K562 (cell line): ENCODE measurements at regions not wholly inside any gene's neighbourhood (a gene's known extent, or its start where the extent isn't known, plus 50 kb on each side); places are given as distances from the start of the nearest gene placed in this dataset.

Source experiments
- ATAC-seq: fragments of 200-7000 bp; cut with Tn5 transposase; 3 replicates; pipeline ENCODE4 v1.9.1; 2020; ENCODE audit warnings: moderate library complexity
- BruUV-seq: library from RNA; stranded (reverse); fragments of 400-500 nt; replicated peaks from 2 replicates; lab custom pipeline; 2021; lab: Mats Ljungman, UMichigan
- CTCF ChIA-PET: fragments of 300-600 bp; formaldehyde crosslinking; extraction: SDS; loops from one replicate; lab custom pipeline; 2021; ENCODE audit warnings: low intra/inter-chr PET ratio; lab: Yijun Ruan, JAX
- POLR2A ChIA-PET: fragments of 300-600, 350-650 bp; sonication (Branson Sonifier 250); formaldehyde crosslinking; extraction: SDS; loops from one replicate; lab custom pipeline; 2021; ENCODE audit warnings: antibody characterized with exemption, inconsistent platforms; lab: Yijun Ruan, JAX
- DNase-seq, 4 experiments: peaks; one replicate each; pipeline versions ENCODE4 v3.0.0 to v3.0.0-alpha.2; 2011 to 2018; ENCODE audit warnings: low spot score in 3 of 4, mixed read lengths in 3 of 4; ENCODE audit errors: extremely low read depth in 1 of 4
- FAIRE-seq: peaks from 2 replicates; lab custom pipeline; 2011; peaks lifted over from hg19 to GRCh38; lab: Jason Lieb, UNC
- H2AFZ ChIP-seq: 2 replicates; pipeline ENCODE4 v1.6.0; 2011; ENCODE audit warnings: low read depth, low read length, control low read depth, inconsistent platforms
- H3K27ac ChIP-seq: fragments of 200-600 bp; 3 replicates; pipeline ENCODE4 v1.8.0; 2011; ENCODE audit warnings: low read depth, mild to moderate bottlenecking, control low read depth, inconsistent platforms, low read length, moderate library complexity, mixed read lengths; ENCODE audit errors: extremely low read depth
- H3K27me3 ChIP-seq, 2 experiments: fragments of 300-600 bp in 1 of 2; 2 replicates in 1 of 2; 3 replicates in 1 of 2; pipeline versions ENCODE4 v1.6.0 to v1.8.0; 2011; ENCODE audit warnings: inconsistent platforms in 2 of 2, low read length in 2 of 2, mild to moderate bottlenecking in 1 of 2, mixed read lengths in 1 of 2, moderate library complexity in 1 of 2; ENCODE audit not compliant: control insufficient read depth in 2 of 2, insufficient read depth in 2 of 2
- H3K36me3 ChIP-seq: fragments of 300-600 bp; 3 replicates; pipeline ENCODE4 v1.8.0; 2011; ENCODE audit warnings: mild to moderate bottlenecking, low read length, inconsistent platforms; ENCODE audit not compliant: control insufficient read depth, insufficient read depth
- H3K4me1 ChIP-seq, 2 experiments: fragments of 200-600 bp in 1 of 2; replicated peaks in 1 of 2; 2 replicates in 1 of 2; 3 replicates in 1 of 2; pipeline versions ENCODE4 v1.5.1 to v1.8.0; 2011; ENCODE audit warnings: inconsistent platforms in 2 of 2, low read length in 2 of 2, mild to moderate bottlenecking in 1 of 2, mixed read lengths in 1 of 2, moderate library complexity in 1 of 2; ENCODE audit not compliant: control insufficient read depth in 2 of 2, insufficient read depth in 2 of 2
- H3K4me2 ChIP-seq: 2 replicates; pipeline ENCODE4 v1.6.1; 2011; ENCODE audit warnings: low read length, control low read depth, inconsistent platforms, mixed read lengths; ENCODE audit not compliant: insufficient read depth
- H3K4me3 ChIP-seq: fragments of 200-600 bp; sonication (generic), shearing (Covaris generic); 2 replicates; pipeline ENCODE4 v1.5.1; 2016; ENCODE audit warnings: control low read depth, inconsistent platforms
- H3K79me2 ChIP-seq: fragments of 200-600 bp; 3 replicates; pipeline ENCODE4 v1.8.0; 2011; ENCODE audit warnings: low read length, inconsistent platforms; ENCODE audit not compliant: control insufficient read depth, insufficient read depth
- H3K9ac ChIP-seq, 2 experiments: 2 replicates each; pipeline versions ENCODE4 v1.6.0 to v1.6.1; 2011; ENCODE audit warnings: low read depth in 2 of 2, low read length in 2 of 2, control low read depth in 1 of 2, inconsistent platforms in 1 of 2, mild to moderate bottlenecking in 1 of 2, mixed read lengths in 1 of 2; ENCODE audit not compliant: insufficient read depth in 1 of 2
- H3K9me1 ChIP-seq: one replicate; pipeline ENCODE4 v1.6.0; 2011; ENCODE audit warnings: inconsistent platforms, mild to moderate bottlenecking, low read length, moderate library complexity; ENCODE audit not compliant: control insufficient read depth, insufficient read depth
- H3K9me3 ChIP-seq: replicated peaks from 2 replicates; pipeline ENCODE4 v1.5.1; 2011; ENCODE audit warnings: low read depth, low read length, inconsistent platforms; ENCODE audit not compliant: control insufficient read depth, insufficient read depth
- H4K20me1 ChIP-seq: replicated peaks from 2 replicates; pipeline ENCODE4 v1.6.1; 2011; ENCODE audit warnings: low read length, inconsistent platforms, mixed read lengths; ENCODE audit not compliant: control insufficient read depth, insufficient read depth
- ARHGAP35 ChIP-seq: fragments of 450-650 bp; IDR thresholded peaks from 2 replicates; pipeline ENCODE4 v1.6.1; 2018; ENCODE audit not compliant: partially characterized antibody
- CBFA2T3 ChIP-seq: fragments of 450-650 bp; IDR thresholded peaks from 2 replicates; pipeline ENCODE4 v1.6.1; 2017
- CEBPB ChIP-seq: fragments of 450-650 bp; IDR thresholded peaks from 2 replicates; pipeline ENCODE4 v1.6.1; 2016; ENCODE audit warnings: missing genetic modification characterization, missing compliant biosample characterization
- FOS ChIP-seq: IDR thresholded peaks from 3 replicates; pipeline ENCODE4 v1.6.1; 2011; ENCODE audit not compliant: insufficient read length; ENCODE audit errors: extremely low read depth
- FOXP1 ChIP-seq: sonication (generic); formaldehyde crosslinking; IDR thresholded peaks from 2 replicates; pipeline ENCODE4 v1.8.0; 2022; ENCODE audit warnings: mild to moderate bottlenecking, missing genetic modification reagents
- OTX1 ChIP-seq: fragments of 450-650 bp; formaldehyde crosslinking; IDR thresholded peaks from 2 replicates; pipeline ENCODE4 v1.4.0; 2022; ENCODE audit warnings: mild to moderate bottlenecking
- SP1 ChIP-seq: sonication (generic); formaldehyde crosslinking; IDR thresholded peaks from 2 replicates; pipeline ENCODE4 v1.8.1; 2022; ENCODE audit warnings: mild to moderate bottlenecking, missing genetic modification reagents
- ZBTB1 ChIP-seq: sonication (generic); formaldehyde crosslinking; IDR thresholded peaks from 2 replicates; pipeline ENCODE4 v1.8.1; 2023; ENCODE audit warnings: missing genetic modification reagents, low read depth, mild to moderate bottlenecking, borderline replicate concordance
- ZEB2 ChIP-seq: fragments of 450-650 bp; IDR thresholded peaks from 2 replicates; pipeline ENCODE4 v1.6.1; 2016
- ZNF146 ChIP-seq: IDR thresholded peaks from one replicate; pipeline ENCODE4 v1.6.1; 2018; ENCODE audit warnings: missing compliant biosample characterization; ENCODE audit not compliant: unreplicated experiment
- ZNF561 ChIP-seq: fragments of 450-650 bp; formaldehyde crosslinking; conservative IDR thresholded peaks from 2 replicates; pipeline ENCODE4 v1.4.0; 2020; ENCODE audit warnings: mild to moderate bottlenecking, moderate library complexity
- in situ Hi-C: fragments of 300-500 bp; cut with MboI; formaldehyde crosslinking; loops from 4 replicates; pipeline ENCODE4 v1.15.0; 2018; ENCODE audit warnings: inconsistent platforms, mixed read lengths
- intact Hi-C: fragments of 100-400 bp; cut with micrococcal nuclease; formaldehyde crosslinking; loops from 2 replicates; pipeline ENCODE4 v1.14.2; 2022
- TF ChIP-seq, protein P1 (sequence below): fragments of 200-800 bp; sonication (Bioruptor generic); IDR thresholded peaks from 2 replicates; pipeline ENCODE4 v1.6.1; 2017; ENCODE audit warnings: missing genetic modification characterization, missing compliant biosample characterization
- TF ChIP-seq, protein P2 (sequence below): sonication (generic); formaldehyde crosslinking; IDR thresholded peaks from 2 replicates; pipeline ENCODE4 v1.8.0; 2022; ENCODE audit warnings: mild to moderate bottlenecking, missing genetic modification reagents, borderline replicate concordance
- TF ChIP-seq, protein P3 (sequence below), 2 experiments: fragments of 150-350 bp in 1 of 2; IDR thresholded peaks; 2 replicates each; pipeline ENCODE4 v1.6.1; 2012 to 2016; ENCODE audit warnings: low read depth in 2 of 2, low read length in 2 of 2, mild to moderate bottlenecking in 1 of 2, moderate library complexity in 1 of 2

DNA sequence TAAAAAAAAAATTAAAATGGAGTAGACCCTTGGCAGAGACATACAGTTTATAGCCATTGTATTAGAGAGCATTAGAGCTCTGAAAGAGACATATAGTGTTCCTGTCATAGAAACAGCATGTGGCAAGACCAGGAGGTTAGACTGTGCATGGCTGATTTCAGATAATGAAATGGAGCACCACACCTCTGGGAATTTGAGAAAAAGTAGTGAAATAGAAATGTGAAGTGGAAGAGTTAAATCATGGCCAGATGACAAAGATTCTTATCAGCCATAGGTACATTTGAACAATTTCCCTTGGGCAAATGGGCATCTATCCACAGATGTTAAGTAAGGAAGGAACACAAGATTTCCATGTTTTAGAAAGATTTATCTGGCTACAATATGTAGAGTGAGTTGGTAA lies 1083.1 kb downstream of the PLA2G4A start:
- H3K9me3 ChIP-seq: no peaks in the 10 kb centered on the region; the same call in 1 of the 2 replicates
- no peaks in the 10 kb centered on the region for H3K9me1 ChIP-seq
- no peak overlapping the region for H3K27ac ChIP-seq
- H3K4me2 ChIP-seq: no peak overlapping the region
- H3K36me3 ChIP-seq: no peaks in the 10 kb centered on the region
- TF ChIP-seq, protein P1, sequence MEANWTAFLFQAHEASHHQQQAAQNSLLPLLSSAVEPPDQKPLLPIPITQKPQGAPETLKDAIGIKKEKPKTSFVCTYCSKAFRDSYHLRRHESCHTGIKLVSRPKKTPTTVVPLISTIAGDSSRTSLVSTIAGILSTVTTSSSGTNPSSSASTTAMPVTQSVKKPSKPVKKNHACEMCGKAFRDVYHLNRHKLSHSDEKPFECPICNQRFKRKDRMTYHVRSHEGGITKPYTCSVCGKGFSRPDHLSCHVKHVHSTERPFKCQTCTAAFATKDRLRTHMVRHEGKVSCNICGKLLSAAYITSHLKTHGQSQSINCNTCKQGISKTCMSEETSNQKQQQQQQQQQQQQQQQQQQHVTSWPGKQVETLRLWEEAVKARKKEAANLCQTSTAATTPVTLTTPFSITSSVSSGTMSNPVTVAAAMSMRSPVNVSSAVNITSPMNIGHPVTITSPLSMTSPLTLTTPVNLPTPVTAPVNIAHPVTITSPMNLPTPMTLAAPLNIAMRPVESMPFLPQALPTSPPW (CRISPR knock-in tag): no peak
- TF ChIP-seq SP1 (CRISPR knock-in tag): no peak
- no peak for TF ChIP-seq ZEB2
- no peak for TF ChIP-seq CBFA2T3
- no peak for TF ChIP-seq ZNF146 (CRISPR knock-in tag)
- TF ChIP-seq CEBPB (tag): no peak
- TF ChIP-seq ARHGAP35: no peak
- TF ChIP-seq FOS: no peak
- no peak for TF ChIP-seq FOXP1 (CRISPR knock-in tag)
- TF ChIP-seq OTX1 (CRISPR knock-in tag): no peak
- TF ChIP-seq, protein P2, sequence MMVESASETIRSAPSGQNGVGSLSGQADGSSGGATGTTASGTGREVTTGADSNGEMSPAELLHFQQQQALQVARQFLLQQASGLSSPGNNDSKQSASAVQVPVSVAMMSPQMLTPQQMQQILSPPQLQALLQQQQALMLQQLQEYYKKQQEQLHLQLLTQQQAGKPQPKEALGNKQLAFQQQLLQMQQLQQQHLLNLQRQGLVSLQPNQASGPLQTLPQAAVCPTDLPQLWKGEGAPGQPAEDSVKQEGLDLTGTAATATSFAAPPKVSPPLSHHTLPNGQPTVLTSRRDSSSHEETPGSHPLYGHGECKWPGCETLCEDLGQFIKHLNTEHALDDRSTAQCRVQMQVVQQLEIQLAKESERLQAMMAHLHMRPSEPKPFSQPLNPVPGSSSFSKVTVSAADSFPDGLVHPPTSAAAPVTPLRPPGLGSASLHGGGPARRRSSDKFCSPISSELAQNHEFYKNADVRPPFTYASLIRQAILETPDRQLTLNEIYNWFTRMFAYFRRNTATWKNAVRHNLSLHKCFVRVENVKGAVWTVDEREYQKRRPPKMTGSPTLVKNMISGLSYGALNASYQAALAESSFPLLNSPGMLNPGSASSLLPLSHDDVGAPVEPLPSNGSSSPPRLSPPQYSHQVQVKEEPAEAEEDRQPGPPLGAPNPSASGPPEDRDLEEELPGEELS: no peak
- TF ChIP-seq ZNF561 (CRISPR knock-in tag): no peak
- TF ChIP-seq, protein P3, sequence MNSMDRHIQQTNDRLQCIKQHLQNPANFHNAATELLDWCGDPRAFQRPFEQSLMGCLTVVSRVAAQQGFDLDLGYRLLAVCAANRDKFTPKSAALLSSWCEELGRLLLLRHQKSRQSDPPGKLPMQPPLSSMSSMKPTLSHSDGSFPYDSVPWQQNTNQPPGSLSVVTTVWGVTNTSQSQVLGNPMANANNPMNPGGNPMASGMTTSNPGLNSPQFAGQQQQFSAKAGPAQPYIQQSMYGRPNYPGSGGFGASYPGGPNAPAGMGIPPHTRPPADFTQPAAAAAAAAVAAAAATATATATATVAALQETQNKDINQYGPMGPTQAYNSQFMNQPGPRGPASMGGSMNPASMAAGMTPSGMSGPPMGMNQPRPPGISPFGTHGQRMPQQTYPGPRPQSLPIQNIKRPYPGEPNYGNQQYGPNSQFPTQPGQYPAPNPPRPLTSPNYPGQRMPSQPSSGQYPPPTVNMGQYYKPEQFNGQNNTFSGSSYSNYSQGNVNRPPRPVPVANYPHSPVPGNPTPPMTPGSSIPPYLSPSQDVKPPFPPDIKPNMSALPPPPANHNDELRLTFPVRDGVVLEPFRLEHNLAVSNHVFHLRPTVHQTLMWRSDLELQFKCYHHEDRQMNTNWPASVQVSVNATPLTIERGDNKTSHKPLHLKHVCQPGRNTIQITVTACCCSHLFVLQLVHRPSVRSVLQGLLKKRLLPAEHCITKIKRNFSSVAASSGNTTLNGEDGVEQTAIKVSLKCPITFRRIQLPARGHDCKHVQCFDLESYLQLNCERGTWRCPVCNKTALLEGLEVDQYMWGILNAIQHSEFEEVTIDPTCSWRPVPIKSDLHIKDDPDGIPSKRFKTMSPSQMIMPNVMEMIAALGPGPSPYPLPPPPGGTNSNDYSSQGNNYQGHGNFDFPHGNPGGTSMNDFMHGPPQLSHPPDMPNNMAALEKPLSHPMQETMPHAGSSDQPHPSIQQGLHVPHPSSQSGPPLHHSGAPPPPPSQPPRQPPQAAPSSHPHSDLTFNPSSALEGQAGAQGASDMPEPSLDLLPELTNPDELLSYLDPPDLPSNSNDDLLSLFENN (IDR thresholded peaks at IDR 0.05; ENCODE audit: low read depth in 2 of 2, low read length in 2 of 2): no peak
- TF ChIP-seq ZBTB1: no peak
- H3K4me1 ChIP-seq: no peaks in the 10 kb centered on the region
- intact Hi-C loops: no loop called here
- H4K20me1 ChIP-seq: no peaks in the 10 kb centered on the region
- ChIA-PET CTCF (no interaction called here), POLR2A (no interaction called here)
- no peaks in the 10 kb centered on the region for H3K27me3 ChIP-seq
- H3K79me2 ChIP-seq: no peaks in the 10 kb centered on the region
- H3K9ac ChIP-seq: no peak overlapping the region
- ATAC-seq (no peak), FAIRE-seq (no peak), DNase-seq (no peak)
- H2AFZ ChIP-seq: no peak overlapping the region
- BruUV-seq: no TSS peak
- in situ Hi-C loops: no loop called here
- no peak overlapping the region for H3K4me3 ChIP-seq
